HepG2 (cell line): ENCODE measurements at regions not wholly inside any gene's neighbourhood (a gene's known extent, or its start where the extent isn't known, plus 50 kb on each side); places are given as distances from the start of the nearest gene placed in this dataset.

ENCODE experiments used
- ATAC-seq: fragments of 200-7000 bp; cut with Tn5 transposase; 3 replicates; pipeline ENCODE4 v1.9.1; 2020; ENCODE audit warnings: mild to moderate bottlenecking, moderate library complexity
- BruUV-seq: library from RNA; stranded (reverse); fragments of 400-500 nt; replicated peaks from 2 replicates; lab custom pipeline; 2021; lab: Mats Ljungman, UMichigan
- CTCF ChIA-PET: fragments of 300-600 bp; formaldehyde crosslinking; extraction: SDS; loops from one replicate; lab custom pipeline; 2021; ENCODE audit warnings: low total read pairs, inconsistent platforms, low intra/inter-chr PET ratio; lab: Yijun Ruan, JAX
- POLR2A ChIA-PET: fragments of 350-600 bp; sonication (Branson Sonifier 250); formaldehyde crosslinking; loops from one replicate; lab custom pipeline; 2020; ENCODE audit warnings: antibody characterized with exemption, inconsistent platforms; lab: Yijun Ruan, JAX
- DNase-seq: peaks from one replicate; pipeline ENCODE4 v3.0.0-alpha.2; 2015; ENCODE audit warnings: low spot score
- FAIRE-seq: peaks from 3 replicates; lab custom pipeline; 2011; peaks lifted over from hg19 to GRCh38; lab: Jason Lieb, UNC
- H2AFZ ChIP-seq: one replicate; pipeline ENCODE4 v1.6.1; 2011; ENCODE audit warnings: low read length, inconsistent platforms
- H3K27ac ChIP-seq: fragments of 300-600 bp; 3 replicates; pipeline ENCODE4 v1.8.0; 2011; ENCODE audit warnings: mixed run types, mild to moderate bottlenecking, mixed read lengths, low read length, inconsistent platforms; ENCODE audit not compliant: insufficient read depth; ENCODE audit errors: extremely low read length
- H3K27me3 ChIP-seq, 2 experiments: fragments of 200-600 bp in 1 of 2; 2 replicates in 1 of 2; 3 replicates in 1 of 2; pipeline versions ENCODE4 v1.6.0 to v1.8.0; 2011; ENCODE audit warnings: low read length in 2 of 2, mild to moderate bottlenecking in 2 of 2, moderate library complexity in 2 of 2, inconsistent platforms in 1 of 2; ENCODE audit not compliant: insufficient read depth in 2 of 2, control insufficient read depth in 1 of 2
- H3K36me3 ChIP-seq, 2 experiments: fragments of 200-600 bp in 1 of 2; replicated peaks in 1 of 2; 2 replicates in 1 of 2; 3 replicates in 1 of 2; pipeline versions ENCODE4 v1.5.1 to v1.8.0; 2011; ENCODE audit warnings: low read length in 2 of 2, inconsistent platforms in 1 of 2; ENCODE audit not compliant: insufficient read depth in 2 of 2, control insufficient read depth in 1 of 2
- H3K4me1 ChIP-seq: 2 replicates; pipeline ENCODE4 v1.5.1; 2012; ENCODE audit warnings: low read length, inconsistent platforms; ENCODE audit not compliant: insufficient read depth
- H3K4me2 ChIP-seq: 2 replicates; pipeline ENCODE4 v1.6.0; 2011; ENCODE audit warnings: low read depth, low read length, inconsistent platforms
- H3K4me3 ChIP-seq, 3 experiments: fragments of 200-600 bp in 1 of 3; sonication (generic), shearing (Covaris generic) in 1 of 3; replicated peaks in 1 of 3; 2 replicates each; pipeline ENCODE4 v1.5.1; 2011 to 2016; ENCODE audit warnings: low read length in 3 of 3, inconsistent platforms in 2 of 3, low read depth in 2 of 3, mild to moderate bottlenecking in 2 of 3, control low read depth in 1 of 3, mixed read lengths in 1 of 3; ENCODE audit not compliant: insufficient read depth in 1 of 3
- H3K79me2 ChIP-seq: one replicate; pipeline ENCODE4 v1.6.1; 2011; ENCODE audit warnings: low read length, inconsistent platforms; ENCODE audit not compliant: insufficient read depth
- H3K9ac ChIP-seq: 2 replicates; pipeline ENCODE4 v1.6.0; 2011; ENCODE audit warnings: mild to moderate bottlenecking, low read depth, low read length, inconsistent platforms; ENCODE audit not compliant: insufficient read depth
- H3K9me3 ChIP-seq: 2 replicates; pipeline ENCODE4 v1.5.1; 2012; ENCODE audit warnings: mild to moderate bottlenecking, low read length
- H4K20me1 ChIP-seq: 2 replicates; pipeline ENCODE4 v1.6.0; 2011; ENCODE audit warnings: inconsistent platforms, mild to moderate bottlenecking, low read length, moderate library complexity; ENCODE audit not compliant: insufficient read depth
- CBFB ChIP-seq: sonication (generic); formaldehyde crosslinking; IDR thresholded peaks from 2 replicates; pipeline ENCODE4 v1.4.0; 2020; ENCODE audit warnings: missing genetic modification reagents
- FOXA3 ChIP-seq: IDR thresholded peaks from 2 replicates; pipeline ENCODE4 v1.6.1; 2016; ENCODE audit warnings: missing genetic modification reagents, missing compliant biosample characterization
- JARID2 ChIP-seq: sonication (generic); formaldehyde crosslinking; IDR thresholded peaks from 2 replicates; pipeline ENCODE4 v1.8.1; 2023; ENCODE audit warnings: missing genetic modification reagents, inconsistent platforms; ENCODE audit not compliant: insufficient replicate concordance
- KDM3A ChIP-seq: IDR thresholded peaks from 2 replicates; pipeline ENCODE4 v1.6.1; 2018; ENCODE audit warnings: low read depth, missing compliant biosample characterization
- KLF13 ChIP-seq: sonication (generic); formaldehyde crosslinking; IDR thresholded peaks from 2 replicates; pipeline ENCODE4 v1.4.0; 2020; ENCODE audit warnings: mild to moderate bottlenecking, missing genetic modification reagents
- MED1 ChIP-seq: sonication (generic); formaldehyde crosslinking; IDR thresholded peaks from 2 replicates; pipeline ENCODE4 v1.4.0; 2020; ENCODE audit warnings: missing genetic modification reagents
- MXD4 ChIP-seq: IDR thresholded peaks from 2 replicates; pipeline ENCODE4 v1.6.1; 2016; ENCODE audit warnings: mild to moderate bottlenecking, missing biosample characterization, missing genetic modification reagents
- NFRKB ChIP-seq: fragments of 450-650 bp; IDR thresholded peaks from 2 replicates; pipeline ENCODE4 v1.6.1; 2017
- NFYB ChIP-seq: sonication (generic); formaldehyde crosslinking; IDR thresholded peaks from 2 replicates; pipeline ENCODE4 v1.4.0; 2020; ENCODE audit warnings: missing genetic modification reagents
- NR1H2 ChIP-seq: sonication (generic); formaldehyde crosslinking; IDR thresholded peaks from 2 replicates; pipeline ENCODE4 v1.8.1; 2022; ENCODE audit warnings: low read depth, missing genetic modification reagents, borderline replicate concordance
- PAF1 ChIP-seq: IDR thresholded peaks from 2 replicates; pipeline ENCODE4 v1.6.1; 2016; ENCODE audit warnings: missing genetic modification reagents, missing compliant biosample characterization
- PTBP1 ChIP-seq: fragments of 200-400 bp; formaldehyde crosslinking; IDR thresholded peaks from 2 replicates; pipeline ENCODE4 v1.6.1; 2018; ENCODE audit warnings: low read length, low read depth; ENCODE audit not compliant: poor library complexity, severe bottlenecking
- SRY ChIP-seq: sonication (generic); formaldehyde crosslinking; IDR thresholded peaks from 2 replicates; pipeline ENCODE4 v1.8.0; 2022; ENCODE audit warnings: mild to moderate bottlenecking, missing genetic modification reagents
- WIZ ChIP-seq: sonication (generic); formaldehyde crosslinking; IDR thresholded peaks from 2 replicates; pipeline ENCODE4 v1.5.1; 2020; ENCODE audit warnings: mild to moderate bottlenecking, missing genetic modification reagents
- ZNF18 ChIP-seq: sonication (generic); formaldehyde crosslinking; IDR thresholded peaks from 2 replicates; pipeline ENCODE4 v1.8.0; 2022; ENCODE audit warnings: mild to moderate bottlenecking, missing genetic modification reagents; ENCODE audit not compliant: insufficient replicate concordance
- ZNF260 ChIP-seq: sonication (generic); formaldehyde crosslinking; IDR thresholded peaks from 2 replicates; pipeline ENCODE4 v1.4.0; 2020; ENCODE audit warnings: missing genetic modification reagents, low read depth, mild to moderate bottlenecking, borderline replicate concordance
- ZNF274 ChIP-seq: sonication (generic); formaldehyde crosslinking; IDR thresholded peaks from 2 replicates; pipeline ENCODE4 v1.5.1; 2020; ENCODE audit warnings: mild to moderate bottlenecking, missing genetic modification reagents
- ZNF282 ChIP-seq: fragments of 450-650 bp; IDR thresholded peaks from 2 replicates; pipeline ENCODE4 v1.6.1; 2018; ENCODE audit not compliant: partially characterized antibody
- ZNF367 ChIP-seq: sonication (generic); formaldehyde crosslinking; IDR thresholded peaks from 2 replicates; pipeline ENCODE4 v1.4.0; 2020; ENCODE audit warnings: missing genetic modification reagents, borderline replicate concordance
- WGBS: methylation state at CpG from one replicate; pipeline ENCODE4 v1.1.6; 2017; ENCODE audit warnings: low lambda C conversion rate; 5-methylcytosine and 5-hydroxymethylcytosine counted together
- in situ Hi-C: cut with HindIII; loops from 2 replicates; pipeline ENCODE4 v1.10.0; 2017; ENCODE audit warnings: low pct_unique_long_range_greater_than_20kb; ENCODE audit not compliant: extremely low pct_ligation_motif_present
- intact Hi-C: fragments of 100-400 bp; cut with micrococcal nuclease; formaldehyde crosslinking; loops from one replicate; pipeline ENCODE4 v1.10.0; 2022; ENCODE audit not compliant: unreplicated experiment

- ChIA-PET POLR2A (no interaction called here), CTCF (no interaction called here)
- Histone ChIP-seq H4K20me1 (no peaks in the 10 kb centered on the region), H3K27ac (no peak overlapping the region), H2AFZ (no peak overlapping the region), H3K4me2 (no peak overlapping the region), H3K9me3 (no peaks in the 10 kb centered on the region), H3K9ac (no peak overlapping the region), H3K79me2 (no peaks in the 10 kb centered on the region), H3K27me3 (no peaks in the 10 kb centered on the region), H3K4me1 (no peaks in the 10 kb centered on the region), H3K4me3 (no peak overlapping the region), H3K36me3 (no peaks in the 10 kb centered on the region)
- 13% methylated on average over 4 of the region's 4 CpGs for WGBS
- no TSS peak for BruUV-seq
- DNase-seq (no peak), FAIRE-seq (no peak), ATAC-seq (no peak)
- intact Hi-C loops: no loop called here
- in situ Hi-C loops: no loop called here
- TF ChIP-seq ZNF260 (CRISPR knock-in tag) (no peak), MXD4 (CRISPR knock-in tag) (no peak), PTBP1 (no peak), ZNF18 (CRISPR knock-in tag) (no peak), JARID2 (CRISPR knock-in tag) (no peak), KLF13 (CRISPR knock-in tag) (no peak), CBFB (no peak)
Measured at GRCh38 chr13:107516517-107516916, 698.8 kb downstream of the LIG4 start.

GRCh38 chr13:107512551-107512950 lies 702.8 kb downstream of the LIG4 start:
- intact Hi-C loops: no loop called here

More at GRCh38 chr13:107512551-107512950, 702.8 kb downstream of the LIG4 start:
- in situ Hi-C loops: no loop called here
- H3K4me1 ChIP-seq: no peaks in the 10 kb centered on the region
- no peak for TF ChIP-seq ZNF367 (CRISPR knock-in tag)
- no peak for TF ChIP-seq NFRKB
- no peak for TF ChIP-seq NFYB (CRISPR knock-in tag)
- no peak for TF ChIP-seq KDM3A (CRISPR knock-in tag)
- no peak for TF ChIP-seq ZNF274 (CRISPR knock-in tag)
- TF ChIP-seq NR1H2 (CRISPR knock-in tag): no peak
- no peak for TF ChIP-seq FOXA3 (CRISPR knock-in tag)
- TF ChIP-seq SRY (CRISPR knock-in tag): no peak
- TF ChIP-seq WIZ (CRISPR knock-in tag): no peak
- TF ChIP-seq ZNF282: no peak
- no peak for TF ChIP-seq MED1 (CRISPR knock-in tag)
- TF ChIP-seq PAF1 (CRISPR knock-in tag): no peak
- H3K79me2 ChIP-seq: no peaks in the 10 kb centered on the region
- ChIA-PET POLR2A (no interaction called here), CTCF (no interaction called here)
- no peaks in the 10 kb centered on the region for H3K36me3 ChIP-seq
- DNase-seq (no peak), ATAC-seq (no peak), FAIRE-seq (no peak)
- no peak overlapping the region for H3K4me2 ChIP-seq
- no peaks in the 10 kb centered on the region for H3K9me3 ChIP-seq
- no peak overlapping the region for H3K4me3 ChIP-seq
- H3K27ac ChIP-seq: no peak overlapping the region
- H3K9ac ChIP-seq: no peak overlapping the region
- no peaks in the 10 kb centered on the region for H4K20me1 ChIP-seq
- no peaks in the 10 kb centered on the region for H3K27me3 ChIP-seq
- WGBS: 18% methylated on average over 6 of the region's 6 CpGs
- no TSS peak for BruUV-seq
- no peak overlapping the region for H2AFZ ChIP-seq
